SU-DHL-6 (cell line): ENCODE measurements at regions not wholly inside any gene's neighbourhood (a gene's known extent, or its start where the extent isn't known, plus 50 kb on each side); places are given as distances from the start of the nearest gene placed in this dataset.

Source experiments
- H2AFZ ChIP-seq: fragments of 200-600 bp; sonication (generic); 2 replicates; pipeline ENCODE4 v1.6.1; 2014; ENCODE audit warnings: low read depth, mild to moderate bottlenecking, moderate library complexity, mixed read lengths, antibody characterized with exemption, low read length; ENCODE audit not compliant: severe bottlenecking
- H3F3A ChIP-seq: fragments of 200-600 bp; shearing (Covaris generic); 2 replicates; pipeline ENCODE4 v1.6.0; 2016; ENCODE audit warnings: antibody characterized with exemption, mild to moderate bottlenecking; ENCODE audit not compliant: insufficient read depth
- H3K27ac ChIP-seq: fragments of 200-600 bp; sonication (generic); 2 replicates; pipeline ENCODE4 v1.5.1; 2016; ENCODE audit warnings: low read depth, mild to moderate bottlenecking, low read length, moderate library complexity, mixed read lengths
- H3K27me3 ChIP-seq: fragments of 200-600 bp; sonication (generic), shearing (Covaris generic); 2 replicates; pipeline ENCODE4 v1.6.0; 2014; ENCODE audit warnings: mild to moderate bottlenecking, low read length
- H3K36me3 ChIP-seq: fragments of 200-600 bp; sonication (generic); 2 replicates; pipeline ENCODE4 v1.6.1; 2014; ENCODE audit warnings: mild to moderate bottlenecking, low read length, mixed read lengths
- H3K4me2 ChIP-seq: fragments of 300-600, 200-600 bp; shearing (Covaris generic), sonication (generic); 2 replicates; pipeline ENCODE4 v1.6.0; 2014; ENCODE audit warnings: low read length, low read depth, mild to moderate bottlenecking; ENCODE audit not compliant: poor library complexity, severe bottlenecking
- H3K4me3 ChIP-seq: fragments of 200-600 bp; sonication (generic); 2 replicates; pipeline ENCODE4 v1.5.1; 2014; ENCODE audit warnings: antibody characterized with exemption, low read length, mild to moderate bottlenecking, mixed read lengths; ENCODE audit not compliant: insufficient read depth, poor library complexity, severe bottlenecking
- H3K79me2 ChIP-seq: fragments of 200-600 bp; sonication (generic); 2 replicates; pipeline ENCODE4 v1.6.1; 2014; ENCODE audit warnings: mild to moderate bottlenecking, low read length, moderate library complexity; ENCODE audit not compliant: insufficient read depth
- H3K9ac ChIP-seq: fragments of 200-600 bp; sonication (generic); 2 replicates; pipeline ENCODE4 v1.7.0; 2014; ENCODE audit warnings: mild to moderate bottlenecking, low read length
- H3K9me2 ChIP-seq: fragments of 200-600 bp; sonication (generic); replicated peaks from 2 replicates; pipeline ENCODE4 v1.6.1; 2014; ENCODE audit warnings: low read length; ENCODE audit not compliant: insufficient read depth
- H3K9me3 ChIP-seq: fragments of 200-600 bp; sonication (generic); 2 replicates; pipeline ENCODE4 v1.6.1; 2014; ENCODE audit warnings: low read length, mixed read lengths; ENCODE audit not compliant: insufficient read depth
- H4K20me1 ChIP-seq: fragments of 200-600 bp; sonication (generic); 2 replicates; pipeline ENCODE4 v1.6.1; 2014; ENCODE audit warnings: low read depth, mild to moderate bottlenecking, antibody characterized with exemption, low read length, moderate library complexity, mixed read lengths
- CTCF ChIP-seq: fragments of 200-600 bp; sonication (generic); IDR thresholded peaks from one replicate; pipeline ENCODE4 v1.5.1; 2017; ENCODE audit warnings: antibody characterized with exemption, mild to moderate bottlenecking, low read length, moderate library complexity; ENCODE audit not compliant: insufficient read depth, poor library complexity, severe bottlenecking
- EZH2phosphoT487 ChIP-seq: fragments of 200-600 bp; sonication (generic), shearing (Covaris generic); conservative IDR thresholded peaks from 2 replicates; pipeline ENCODE4 v1.6.1; 2018; ENCODE audit warnings: mild to moderate bottlenecking, antibody characterized with exemption, low read length, moderate library complexity, mixed read lengths

- Histone ChIP-seq H3K27me3 (no peaks in the 10 kb centered on the region), H3K4me3 (no peak overlapping the region), H3K79me2 (no peaks in the 10 kb centered on the region)
Measured at GRCh38 chr2:126975671-126976655, 77.3 kb downstream of the TEX51 start.

GRCh38 chr2:126976721-126977328, 78.1 kb downstream of the TEX51 start:
- H3K9ac ChIP-seq: no peak overlapping the region
- H3K9me3 ChIP-seq: no peaks in the 10 kb centered on the region
- no peak overlapping the region for H3K27ac ChIP-seq
- H3K36me3 ChIP-seq: no peaks in the 10 kb centered on the region
- TF ChIP-seq CTCF (no peak), EZH2phosphoT487 (no peak)
- H3K27me3 ChIP-seq: no peaks in the 10 kb centered on the region
- no peak overlapping the region for H3K4me2 ChIP-seq
- no peak overlapping the region for H3K4me3 ChIP-seq
- H2AFZ ChIP-seq: no peak overlapping the region
- no peaks in the 10 kb centered on the region for H4K20me1 ChIP-seq
- H3K9me2 ChIP-seq: no peaks in the 10 kb centered on the region
- no peaks in the 10 kb centered on the region for H3F3A ChIP-seq
- H3K79me2 ChIP-seq: no peaks in the 10 kb centered on the region

More at GRCh38 chr2:126975671-126976655, 77.3 kb downstream of the TEX51 start:
- H2AFZ ChIP-seq: no peak overlapping the region
- no peak overlapping the region for H3K27ac ChIP-seq
- no peak for TF ChIP-seq EZH2phosphoT487
- no peak for TF ChIP-seq CTCF
- H3K9me3 ChIP-seq: no peaks in the 10 kb centered on the region
- no peak overlapping the region for H3K4me2 ChIP-seq
- no peak overlapping the region for H3K9ac ChIP-seq
- no peaks in the 10 kb centered on the region for H4K20me1 ChIP-seq
- H3K36me3 ChIP-seq: no peaks in the 10 kb centered on the region
- H3K9me2 ChIP-seq: no peaks in the 10 kb centered on the region
- no peaks in the 10 kb centered on the region for H3F3A ChIP-seq

- Histone ChIP-seq H3K27ac (no peak overlapping the region), H3K9me3 (no peaks in the 10 kb centered on the region), H3F3A (no peaks in the 10 kb centered on the region), H3K4me3 (no peak overlapping the region), H3K4me2 (no peak overlapping the region), H2AFZ (no peak overlapping the region), H3K27me3 (no peaks in the 10 kb centered on the region), H4K20me1 (no peaks in the 10 kb centered on the region), H3K9me2 (no peaks in the 10 kb centered on the region), H3K36me3 (no peaks in the 10 kb centered on the region), H3K79me2 (no peaks in the 10 kb centered on the region), H3K9ac (no peak overlapping the region)
- TF ChIP-seq CTCF (no peak), EZH2phosphoT487 (no peak)
Measured at GRCh38 chr2:126978333-126978732, 79.6 kb downstream of the TEX51 start.
